Ectodermal cell (in vitro differentiated cells): ENCODE measurements at regions not wholly inside any gene's neighbourhood (a gene's known extent, or its start where the extent isn't known, plus 50 kb on each side); places are given as distances from the start of the nearest gene placed in this dataset.

Experiments used
- H3K27ac ChIP-seq: 2 replicates; pipeline ENCODE4 v1.7.0; 2013; ENCODE audit warnings: mild to moderate bottlenecking, low read depth, low read length; ENCODE audit not compliant: insufficient read depth, poor library complexity, severe bottlenecking
- H3K27me3 ChIP-seq: 2 replicates; pipeline ENCODE4 v1.7.0; 2013; ENCODE audit warnings: mild to moderate bottlenecking, low read length; ENCODE audit not compliant: insufficient read depth, control insufficient read depth, poor library complexity, severe bottlenecking
- H3K36me3 ChIP-seq: one replicate; pipeline ENCODE4 v1.7.0; 2013; ENCODE audit warnings: low read length; ENCODE audit not compliant: control insufficient read depth, insufficient read depth
- H3K4me1 ChIP-seq: one replicate; pipeline ENCODE4 v1.7.0; 2013; ENCODE audit warnings: low read length; ENCODE audit not compliant: control insufficient read depth, insufficient read depth
- H3K4me3 ChIP-seq: 2 replicates; pipeline ENCODE4 v1.7.0; 2013; ENCODE audit warnings: low read depth, low read length, control low read depth; ENCODE audit not compliant: insufficient read depth
- H3K9me3 ChIP-seq: 2 replicates; pipeline ENCODE4 v1.7.0; 2013; ENCODE audit warnings: mild to moderate bottlenecking, low read length, moderate library complexity; ENCODE audit not compliant: control insufficient read depth
- WGBS, 2 experiments: methylation state at CpG; one replicate each; pipeline ENCODE4 v1.1.7; 2013; ENCODE audit warnings: missing lambda C conversion rate in 2 of 2; 5-methylcytosine and 5-hydroxymethylcytosine counted together

- Histone ChIP-seq H3K27me3 (no peaks in the 10 kb centered on the region), H3K36me3 (no peaks in the 10 kb centered on the region), H3K27ac (no peak overlapping the region), H3K4me3 (no peak overlapping the region), H3K9me3 (no peaks in the 10 kb centered on the region), H3K4me1 (no peaks in the 10 kb centered on the region)
- 92% methylated on average over 16 of the region's 16 CpGs for WGBS, 2 experiments
Observed at GRCh38 chr14:39762576-39763401, 330.6 kb upstream of the FBXO33 start.

GRCh38 chr14:39755269-39755878, 323.1 kb upstream of the FBXO33 start:
- Histone ChIP-seq H3K27me3 (no peaks in the 10 kb centered on the region), H3K9me3 (no peaks in the 10 kb centered on the region), H3K4me1 (no peaks in the 10 kb centered on the region), H3K27ac (no peak overlapping the region), H3K36me3 (no peaks in the 10 kb centered on the region), H3K4me3 (no peak overlapping the region)

- Histone ChIP-seq H3K9me3 (no peaks in the 10 kb centered on the region), H3K27me3 (no peaks in the 10 kb centered on the region), H3K4me1 (no peaks in the 10 kb centered on the region), H3K27ac (no peak overlapping the region), H3K36me3 (no peaks in the 10 kb centered on the region), H3K4me3 (no peak overlapping the region)
Observed at GRCh38 chr14:39740454-39740853, 308.2 kb upstream of the FBXO33 start.

- Histone ChIP-seq H3K4me3 (no peak overlapping the region), H3K36me3 (no peaks in the 10 kb centered on the region), H3K27ac (no peak overlapping the region), H3K27me3 (no peaks in the 10 kb centered on the region), H3K9me3 (no peaks in the 10 kb centered on the region), H3K4me1 (no peaks in the 10 kb centered on the region)
- WGBS, 2 experiments, result 92 to 98% methylated on average over 2 of the region's 2 CpGs
Observed at GRCh38 chr14:39739796-39740195, 307.6 kb upstream of the FBXO33 start.

GRCh38 chr14:39734306-39734705, 302.1 kb upstream of the FBXO33 start:
- H3K4me1 ChIP-seq, result no peaks in the 10 kb centered on the region
- H3K9me3 ChIP-seq, result no peaks in the 10 kb centered on the region
- H3K27me3 ChIP-seq, result no peaks in the 10 kb centered on the region
- H3K36me3 ChIP-seq, result no peaks in the 10 kb centered on the region
- no peak overlapping the region for H3K27ac ChIP-seq
- H3K4me3 ChIP-seq, result no peak overlapping the region

GRCh38 chr14:39733741-39734140, 301.5 kb upstream of the FBXO33 start:
- Histone ChIP-seq H3K9me3 (no peaks in the 10 kb centered on the region), H3K4me1 (no peaks in the 10 kb centered on the region), H3K36me3 (no peaks in the 10 kb centered on the region), H3K27me3 (no peaks in the 10 kb centered on the region), H3K4me3 (no peak overlapping the region), H3K27ac (no peak overlapping the region)
- WGBS, 2 experiments, result 95 to 97% methylated on average over 1 of the region's 1 CpG

- Histone ChIP-seq H3K9me3 (no peaks in the 10 kb centered on the region), H3K27me3 (no peaks in the 10 kb centered on the region), H3K36me3 (no peaks in the 10 kb centered on the region), H3K4me3 (no peak overlapping the region), H3K4me1 (no peaks in the 10 kb centered on the region), H3K27ac (no peak overlapping the region)
- WGBS, 2 experiments, result 91 to 94% methylated on average over 2 of the region's 2 CpGs
Observed at GRCh38 chr14:39731912-39732311, 299.7 kb upstream of the FBXO33 start.

- 100% methylated on average over 1 of the region's 2 CpGs; no CpG with 5 or more reads in 1 of the 2 experiments for WGBS, 2 experiments
- H3K4me3 ChIP-seq, result no peak overlapping the region
- H3K27me3 ChIP-seq, result no peaks in the 10 kb centered on the region
- no peaks in the 10 kb centered on the region for H3K4me1 ChIP-seq
- H3K27ac ChIP-seq, result no peak overlapping the region
- no peaks in the 10 kb centered on the region for H3K9me3 ChIP-seq
- no peaks in the 10 kb centered on the region for H3K36me3 ChIP-seq
Observed at GRCh38 chr14:39726563-39726962, 294.3 kb upstream of the FBXO33 start.

GRCh38 chr14:39722547-39723273, 290.5 kb upstream of the FBXO33 start:
- WGBS, 2 experiments, result 86 to 100% methylated on average over 2 of the region's 2 CpGs
- Histone ChIP-seq H3K27ac (no peak overlapping the region), H3K36me3 (no peaks in the 10 kb centered on the region), H3K4me3 (no peak overlapping the region), H3K4me1 (no peaks in the 10 kb centered on the region), H3K9me3 (no peaks in the 10 kb centered on the region), H3K27me3 (no peaks in the 10 kb centered on the region)

GRCh38 chr14:39716987-39717570, 284.8 kb upstream of the FBXO33 start:
- no peaks in the 10 kb centered on the region for H3K4me1 ChIP-seq
- H3K27ac ChIP-seq, result no peak overlapping the region
- WGBS, 2 experiments, result 91 to 97% methylated on average over 3 of the region's 3 CpGs
- no peaks in the 10 kb centered on the region for H3K9me3 ChIP-seq
- no peaks in the 10 kb centered on the region for H3K27me3 ChIP-seq
- no peak overlapping the region for H3K4me3 ChIP-seq
- no peaks in the 10 kb centered on the region for H3K36me3 ChIP-seq
